ENCODE measurements at regions not wholly inside any gene's neighbourhood (a gene's known extent, or its start where the extent isn't known, plus 50 kb on each side); places are given as distances from the start of the nearest gene placed in this dataset.

DNA sequence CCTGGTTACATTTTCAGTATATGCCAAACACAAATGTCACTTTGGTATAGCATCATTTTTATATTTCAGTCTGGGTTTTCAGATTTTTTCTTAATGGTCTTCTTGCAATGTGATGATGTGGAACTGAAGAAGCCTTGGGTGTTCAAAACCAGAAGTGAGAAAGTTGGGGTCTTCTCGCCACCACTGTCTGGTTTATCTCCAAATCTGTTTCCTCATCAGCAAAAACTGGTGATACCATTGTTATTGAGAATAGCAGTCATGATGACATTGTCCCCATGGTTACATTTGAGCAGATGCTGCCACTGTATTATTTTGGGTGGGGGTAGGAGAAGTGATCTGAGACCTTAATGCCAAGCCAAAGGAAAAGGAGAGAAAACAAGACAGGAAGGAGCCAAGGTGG, 85.9 kb upstream of the MAP3K1 start:
- TF ChIP-seq POLR2B (IDR thresholded peaks at IDR 0.05; ENCODE audit: low read depth, partially characterized antibody) (no peak), EGR1 (conservative IDR thresholded peaks at IDR 0.05) (no peak), SP1 (CRISPR knock-in tag; IDR thresholded peaks at IDR 0.05) (no peak), KDM2B (CRISPR knock-in tag; IDR thresholded peaks at IDR 0.05) (no peak), ZNF431 (CRISPR knock-in tag; IDR thresholded peaks at IDR 0.05) (no peak), KDM1A (IDR thresholded peaks at IDR 0.05) (no peak), BRF1 (IDR thresholded peaks at IDR 0.05; ENCODE audit: borderline replicate concordance, extremely low read depth, insufficient read length) (no peak), ZNF175 (CRISPR knock-in tag; IDR thresholded peaks at IDR 0.05; ENCODE audit: low read depth) (no peak), ETV6 (IDR thresholded peaks at IDR 0.05; ENCODE audit: borderline replicate concordance in 1 of 2, low read depth in 2 of 2, low read length in 1 of 2) (no peak), ETV6 (CRISPR knock-in tag; IDR thresholded peaks at IDR 0.05; ENCODE audit: borderline replicate concordance) (no peak), SNRNP70 (optimal IDR thresholded peaks at IDR 0.05; ENCODE audit: low read depth, low read length) (no peak)
- TF ChIP-seq, protein P1, sequence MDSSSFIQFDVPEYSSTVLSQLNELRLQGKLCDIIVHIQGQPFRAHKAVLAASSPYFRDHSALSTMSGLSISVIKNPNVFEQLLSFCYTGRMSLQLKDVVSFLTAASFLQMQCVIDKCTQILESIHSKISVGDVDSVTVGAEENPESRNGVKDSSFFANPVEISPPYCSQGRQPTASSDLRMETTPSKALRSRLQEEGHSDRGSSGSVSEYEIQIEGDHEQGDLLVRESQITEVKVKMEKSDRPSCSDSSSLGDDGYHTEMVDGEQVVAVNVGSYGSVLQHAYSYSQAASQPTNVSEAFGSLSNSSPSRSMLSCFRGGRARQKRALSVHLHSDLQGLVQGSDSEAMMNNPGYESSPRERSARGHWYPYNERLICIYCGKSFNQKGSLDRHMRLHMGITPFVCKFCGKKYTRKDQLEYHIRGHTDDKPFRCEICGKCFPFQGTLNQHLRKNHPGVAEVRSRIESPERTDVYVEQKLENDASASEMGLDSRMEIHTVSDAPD (CRISPR knock-in tag; IDR thresholded peaks at IDR 0.05) = no peak

All from K562 (cell line).